ENCODE measurements at regions not wholly inside any gene's neighbourhood (a gene's known extent, or its start where the extent isn't known, plus 50 kb on each side); places are given as distances from the start of the nearest gene placed in this dataset.

DNA sequence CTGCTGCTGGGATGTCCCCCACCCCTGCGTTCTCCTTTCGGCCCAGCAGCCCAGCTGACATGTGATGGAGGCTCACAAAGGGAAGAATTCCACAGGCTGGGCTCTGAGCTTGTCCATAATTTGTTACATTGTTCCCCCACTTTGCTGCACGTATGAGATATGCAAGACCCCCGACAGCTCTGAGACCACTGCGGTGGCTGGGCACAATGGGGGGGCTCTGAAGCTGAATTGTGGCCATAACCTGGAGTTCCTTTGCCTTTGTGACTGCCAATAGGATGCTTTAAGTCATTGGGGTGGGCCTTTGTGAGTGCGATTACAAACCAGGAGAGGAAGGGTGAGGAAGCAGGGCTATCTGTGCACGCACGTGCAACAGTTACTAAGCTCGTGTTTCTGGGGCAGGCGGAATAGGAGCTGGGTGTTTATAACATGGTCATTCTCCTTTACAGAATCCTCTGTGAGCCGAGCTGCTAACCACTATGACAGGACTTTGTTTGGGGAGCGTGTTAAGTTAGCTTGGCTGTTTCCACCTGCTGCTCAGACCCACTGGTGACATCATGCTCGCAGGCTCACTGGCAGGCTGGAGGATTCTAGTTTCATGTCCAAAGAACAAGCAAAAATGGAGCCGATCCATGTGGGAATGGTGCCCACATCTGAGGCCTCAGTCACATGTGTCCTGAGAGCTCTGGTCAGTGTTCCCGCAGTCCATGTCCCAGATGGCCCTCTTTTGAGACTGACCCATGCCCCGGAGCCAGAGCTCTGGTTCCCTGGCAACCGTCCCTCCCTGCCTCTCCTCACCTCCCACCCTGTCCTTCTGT lies 208.3 kb upstream of the SALL1 start:
- Histone ChIP-seq H3K4me1 (ENCODE audit: control insufficient read depth, insufficient read depth, low read length, poor library complexity, severe bottlenecking) (no peaks in the 10 kb centered on the region), H3K27me3 (replicated peaks; ENCODE audit: control insufficient read depth, insufficient read depth, low read length, poor library complexity, severe bottlenecking) (no peaks in the 10 kb centered on the region), H3K4me3 (ENCODE audit: insufficient read depth, low read depth, low read length, poor library complexity, severe bottlenecking) (no peak overlapping the region), H3K27ac (ENCODE audit: insufficient read depth, low read length, poor library complexity, severe bottlenecking) (no peak overlapping the region), H3K36me3 (ENCODE audit: control insufficient read depth, insufficient read depth, low read length) (no peaks in the 10 kb centered on the region), H3K9me3 (ENCODE audit: control insufficient read depth, low read length) (no peaks in the 10 kb centered on the region)
- DNase-seq, result no peak

DNA sequence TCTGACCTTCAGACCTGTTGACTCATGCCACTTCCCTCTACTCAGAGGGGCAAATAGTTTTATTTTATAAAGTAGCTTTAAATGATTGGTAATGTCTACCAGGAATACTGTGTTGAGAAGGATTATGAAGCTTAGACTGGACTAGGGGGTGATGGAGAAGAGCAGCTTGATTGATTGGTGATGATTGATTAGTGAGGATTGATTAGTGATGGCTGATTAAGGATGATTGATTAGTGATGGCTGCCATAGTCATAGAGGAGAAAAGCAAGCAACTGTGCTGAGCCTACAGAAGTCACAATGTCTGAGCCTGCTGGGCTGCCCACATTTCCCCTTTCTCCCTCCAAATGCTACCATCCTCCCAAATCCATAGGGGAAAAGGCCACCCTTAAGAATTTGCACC lies 206.8 kb upstream of the SALL1 start:
- H3K36me3 ChIP-seq (ENCODE audit: control insufficient read depth, insufficient read depth, low read length), result no peaks in the 10 kb centered on the region
- no peak overlapping the region for H3K27ac ChIP-seq (ENCODE audit: insufficient read depth, low read length, poor library complexity, severe bottlenecking)
- H3K27me3 ChIP-seq (replicated peaks; ENCODE audit: control insufficient read depth, insufficient read depth, low read length, poor library complexity, severe bottlenecking), result no peaks in the 10 kb centered on the region
- H3K9me3 ChIP-seq (ENCODE audit: control insufficient read depth, low read length), result no peaks in the 10 kb centered on the region
- H3K4me1 ChIP-seq (ENCODE audit: control insufficient read depth, insufficient read depth, low read length, poor library complexity, severe bottlenecking), result no peaks in the 10 kb centered on the region
- H3K4me3 ChIP-seq (ENCODE audit: insufficient read depth, low read depth, low read length, poor library complexity, severe bottlenecking), result no peak overlapping the region
- no peak for DNase-seq

DNA sequence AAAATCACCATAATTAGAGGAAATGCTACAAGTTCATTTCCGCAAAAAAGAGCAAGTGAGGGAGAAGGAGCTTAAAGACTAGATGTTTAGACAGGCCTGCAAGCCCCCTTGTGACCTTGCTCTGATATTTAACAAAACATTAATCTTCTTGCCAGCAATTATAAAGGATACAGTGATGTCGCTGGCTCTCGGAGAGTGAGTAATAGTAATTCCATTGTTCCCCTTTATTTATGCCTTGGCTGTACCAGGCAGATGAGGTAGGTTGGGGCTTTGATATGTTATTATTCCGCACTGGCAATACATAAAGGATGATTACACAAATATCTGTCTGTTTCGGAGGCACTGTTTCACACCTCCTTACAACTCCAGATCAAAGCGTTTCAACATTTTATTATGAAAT lies 204.8 kb upstream of the SALL1 start:
- no peak for DNase-seq
- Histone ChIP-seq H3K4me3 (ENCODE audit: insufficient read depth, low read depth, low read length, poor library complexity, severe bottlenecking) (no peak overlapping the region), H3K27ac (ENCODE audit: insufficient read depth, low read length, poor library complexity, severe bottlenecking) (no peak overlapping the region), H3K4me1 (ENCODE audit: control insufficient read depth, insufficient read depth, low read length, poor library complexity, severe bottlenecking) (no peaks in the 10 kb centered on the region), H3K36me3 (ENCODE audit: control insufficient read depth, insufficient read depth, low read length) (no peaks in the 10 kb centered on the region), H3K27me3 (replicated peaks; ENCODE audit: control insufficient read depth, insufficient read depth, low read length, poor library complexity, severe bottlenecking) (no peaks in the 10 kb centered on the region), H3K9me3 (ENCODE audit: control insufficient read depth, low read length) (no peaks in the 10 kb centered on the region)

DNA sequence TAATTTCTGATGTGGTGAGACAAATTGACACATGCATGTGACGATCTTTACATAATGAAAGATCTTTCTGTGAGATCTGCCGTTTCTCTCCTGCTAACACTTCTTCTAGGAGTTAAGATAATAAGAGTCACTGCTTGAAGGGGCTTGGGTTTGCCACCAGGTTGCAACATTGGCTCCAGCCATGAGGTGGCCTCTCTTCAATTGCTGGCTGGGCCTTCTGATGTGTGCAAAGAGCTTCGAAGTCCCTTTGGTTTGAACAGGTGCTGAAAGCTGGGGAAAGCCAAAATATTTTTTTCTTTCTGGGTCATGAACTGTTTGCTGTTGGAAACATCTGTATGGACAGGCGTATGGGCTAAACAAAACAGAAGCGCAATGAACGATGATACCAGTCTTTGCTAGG lies 204.1 kb upstream of the SALL1 start:
- Histone ChIP-seq H3K27me3 (replicated peaks; ENCODE audit: control insufficient read depth, insufficient read depth, low read length, poor library complexity, severe bottlenecking) (no peaks in the 10 kb centered on the region), H3K36me3 (ENCODE audit: control insufficient read depth, insufficient read depth, low read length) (no peaks in the 10 kb centered on the region), H3K4me1 (ENCODE audit: control insufficient read depth, insufficient read depth, low read length, poor library complexity, severe bottlenecking) (no peaks in the 10 kb centered on the region), H3K9me3 (ENCODE audit: control insufficient read depth, low read length) (no peaks in the 10 kb centered on the region), H3K27ac (ENCODE audit: insufficient read depth, low read length, poor library complexity, severe bottlenecking) (no peak overlapping the region), H3K4me3 (ENCODE audit: insufficient read depth, low read depth, low read length, poor library complexity, severe bottlenecking) (no peak overlapping the region)
- DNase-seq, result no peak

DNA sequence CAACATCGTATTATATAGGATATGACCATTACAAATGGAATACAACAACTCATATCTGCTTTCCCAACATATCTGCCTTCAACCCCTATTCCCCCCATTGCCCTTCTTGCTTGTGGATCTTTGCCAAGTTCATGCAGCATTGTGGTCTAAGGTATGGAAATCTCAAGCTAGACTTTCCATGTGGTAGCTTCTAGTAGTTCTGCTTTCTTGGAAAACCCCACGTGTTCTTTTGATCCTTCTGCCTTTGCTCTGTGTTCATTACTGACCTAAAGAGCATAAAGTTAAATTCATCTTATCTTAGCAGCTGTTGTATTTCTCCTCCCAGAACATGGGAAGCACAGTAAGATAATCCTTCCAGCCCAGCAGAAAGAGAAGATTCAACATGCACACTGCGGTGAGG lies 202.0 kb upstream of the SALL1 start:
- Histone ChIP-seq H3K4me3 (ENCODE audit: insufficient read depth, low read depth, low read length, poor library complexity, severe bottlenecking) (no peak overlapping the region), H3K27me3 (replicated peaks; ENCODE audit: control insufficient read depth, insufficient read depth, low read length, poor library complexity, severe bottlenecking) (no peaks in the 10 kb centered on the region), H3K27ac (ENCODE audit: insufficient read depth, low read length, poor library complexity, severe bottlenecking) (no peak overlapping the region), H3K4me1 (ENCODE audit: control insufficient read depth, insufficient read depth, low read length, poor library complexity, severe bottlenecking) (no peaks in the 10 kb centered on the region), H3K9me3 (ENCODE audit: control insufficient read depth, low read length) (no peaks in the 10 kb centered on the region), H3K36me3 (ENCODE audit: control insufficient read depth, insufficient read depth, low read length) (no peaks in the 10 kb centered on the region)
- no peak for DNase-seq

DNA sequence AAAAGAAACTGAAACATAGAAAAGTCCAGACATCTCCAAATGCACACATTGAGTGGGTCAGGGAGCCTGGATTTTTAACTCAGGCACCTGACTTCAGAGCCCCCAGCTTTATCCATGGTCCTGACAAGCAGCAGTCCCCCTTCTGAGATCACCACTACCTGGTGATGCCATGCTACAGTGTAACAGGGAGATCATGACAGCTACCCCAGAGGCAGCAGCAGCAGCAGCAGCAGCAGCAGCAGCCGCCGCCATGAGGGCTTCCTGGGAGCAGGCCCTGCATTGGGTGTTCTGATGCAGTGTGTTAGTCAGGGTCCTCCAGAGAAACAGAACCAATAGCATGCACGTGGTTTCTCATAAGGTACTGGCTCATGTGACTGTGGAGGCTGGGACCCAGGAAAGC lies 198.6 kb upstream of the SALL1 start:
- no peak for DNase-seq

DNA sequence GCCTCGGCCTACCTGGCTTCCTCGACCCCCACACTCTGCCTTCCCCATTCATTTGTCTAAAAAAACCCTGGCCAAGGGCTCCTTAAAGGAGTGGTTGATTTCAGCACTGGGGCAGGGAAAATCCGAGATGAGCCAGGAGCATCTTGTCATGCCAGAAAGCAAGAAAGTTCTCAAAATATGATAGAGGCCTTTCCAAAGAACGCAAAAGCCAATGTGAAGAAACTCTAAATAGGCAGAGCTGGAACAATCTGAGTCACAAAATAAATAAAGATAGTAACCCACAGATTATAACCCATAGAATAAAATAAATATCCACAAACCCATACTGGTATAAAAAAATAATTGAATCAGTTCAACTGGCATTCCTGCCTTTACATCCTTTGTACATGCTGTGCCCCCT lies 192.3 kb upstream of the SALL1 start:
- H3K27ac ChIP-seq (ENCODE audit: insufficient read depth, low read length, poor library complexity, severe bottlenecking), result no peak overlapping the region
- DNase-seq, result no peak

More for the DNA sequence above, 198.6 kb upstream of the SALL1 start:
- Histone ChIP-seq H3K4me3 (ENCODE audit: insufficient read depth, low read depth, low read length, poor library complexity, severe bottlenecking) (no peak overlapping the region), H3K27ac (ENCODE audit: insufficient read depth, low read length, poor library complexity, severe bottlenecking) (no peak overlapping the region), H3K4me1 (ENCODE audit: control insufficient read depth, insufficient read depth, low read length, poor library complexity, severe bottlenecking) (no peaks in the 10 kb centered on the region), H3K27me3 (replicated peaks; ENCODE audit: control insufficient read depth, insufficient read depth, low read length, poor library complexity, severe bottlenecking) (no peaks in the 10 kb centered on the region), H3K9me3 (ENCODE audit: control insufficient read depth, low read length) (no peaks in the 10 kb centered on the region), H3K36me3 (ENCODE audit: control insufficient read depth, insufficient read depth, low read length) (no peaks in the 10 kb centered on the region)

DNA sequence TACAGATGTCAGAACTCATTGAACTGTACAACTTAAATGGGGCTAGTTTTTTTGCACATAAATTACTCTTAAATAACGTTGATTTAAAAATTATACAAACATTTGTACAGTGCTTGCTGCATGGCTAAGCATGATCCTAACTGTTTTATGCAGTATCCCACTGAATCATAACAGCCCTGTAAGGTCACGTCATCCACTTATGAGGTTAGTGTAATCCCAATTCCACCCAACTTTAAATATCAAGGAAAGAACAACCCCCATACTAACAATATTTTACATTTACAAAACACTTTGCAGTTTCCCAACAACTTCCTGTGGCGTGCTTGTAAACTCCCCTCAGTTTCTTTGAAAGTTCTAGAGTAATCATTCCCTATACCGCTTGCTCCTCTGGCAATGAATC lies 190.1 kb upstream of the SALL1 start:
- Histone ChIP-seq H3K4me1 (ENCODE audit: control insufficient read depth, insufficient read depth, low read length, poor library complexity, severe bottlenecking) (no peaks in the 10 kb centered on the region), H3K36me3 (ENCODE audit: control insufficient read depth, insufficient read depth, low read length) (no peaks in the 10 kb centered on the region), H3K27me3 (replicated peaks; ENCODE audit: control insufficient read depth, insufficient read depth, low read length, poor library complexity, severe bottlenecking) (no peaks in the 10 kb centered on the region), H3K4me3 (ENCODE audit: insufficient read depth, low read depth, low read length, poor library complexity, severe bottlenecking) (no peak overlapping the region), H3K9me3 (ENCODE audit: control insufficient read depth, low read length) (no peaks in the 10 kb centered on the region), H3K27ac (ENCODE audit: insufficient read depth, low read length, poor library complexity, severe bottlenecking) (no peak overlapping the region)
- no peak for DNase-seq

More for the DNA sequence above, 192.3 kb upstream of the SALL1 start:
- Histone ChIP-seq H3K4me1 (ENCODE audit: control insufficient read depth, insufficient read depth, low read length, poor library complexity, severe bottlenecking) (no peaks in the 10 kb centered on the region), H3K36me3 (ENCODE audit: control insufficient read depth, insufficient read depth, low read length) (no peaks in the 10 kb centered on the region), H3K9me3 (ENCODE audit: control insufficient read depth, low read length) (no peaks in the 10 kb centered on the region), H3K27me3 (replicated peaks; ENCODE audit: control insufficient read depth, insufficient read depth, low read length, poor library complexity, severe bottlenecking) (no peaks in the 10 kb centered on the region), H3K4me3 (ENCODE audit: insufficient read depth, low read depth, low read length, poor library complexity, severe bottlenecking) (no peak overlapping the region)

DNA sequence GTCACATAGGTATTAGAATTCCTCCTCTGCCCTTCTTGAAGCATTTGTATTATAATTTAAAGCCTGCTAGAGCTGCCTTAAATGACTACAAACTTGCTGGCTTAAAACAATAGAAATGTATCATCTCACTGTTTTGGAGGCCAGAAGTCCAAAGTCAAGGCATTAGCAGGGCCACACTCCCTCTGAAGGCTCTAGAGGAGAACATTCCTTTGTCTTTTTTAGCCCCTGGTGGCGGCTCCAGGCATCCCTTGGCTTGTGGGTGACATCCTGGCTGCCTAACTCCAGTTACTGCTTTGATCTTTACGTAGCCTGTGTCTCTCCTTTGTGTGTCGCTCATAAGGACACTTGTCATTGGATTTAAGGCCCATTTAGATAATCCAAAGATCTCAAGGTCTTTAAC lies 186.6 kb upstream of the SALL1 start:
- H3K9me3 ChIP-seq (ENCODE audit: control insufficient read depth, low read length), result no peaks in the 10 kb centered on the region
- no peaks in the 10 kb centered on the region for H3K4me1 ChIP-seq (ENCODE audit: control insufficient read depth, insufficient read depth, low read length, poor library complexity, severe bottlenecking)
- no peaks in the 10 kb centered on the region for H3K27me3 ChIP-seq (replicated peaks; ENCODE audit: control insufficient read depth, insufficient read depth, low read length, poor library complexity, severe bottlenecking)
- no peaks in the 10 kb centered on the region for H3K36me3 ChIP-seq (ENCODE audit: control insufficient read depth, insufficient read depth, low read length)
- H3K27ac ChIP-seq (ENCODE audit: insufficient read depth, low read length, poor library complexity, severe bottlenecking), result no peak overlapping the region
- no peak overlapping the region for H3K4me3 ChIP-seq (ENCODE audit: insufficient read depth, low read depth, low read length, poor library complexity, severe bottlenecking)
- DNase-seq, result no peak

DNA sequence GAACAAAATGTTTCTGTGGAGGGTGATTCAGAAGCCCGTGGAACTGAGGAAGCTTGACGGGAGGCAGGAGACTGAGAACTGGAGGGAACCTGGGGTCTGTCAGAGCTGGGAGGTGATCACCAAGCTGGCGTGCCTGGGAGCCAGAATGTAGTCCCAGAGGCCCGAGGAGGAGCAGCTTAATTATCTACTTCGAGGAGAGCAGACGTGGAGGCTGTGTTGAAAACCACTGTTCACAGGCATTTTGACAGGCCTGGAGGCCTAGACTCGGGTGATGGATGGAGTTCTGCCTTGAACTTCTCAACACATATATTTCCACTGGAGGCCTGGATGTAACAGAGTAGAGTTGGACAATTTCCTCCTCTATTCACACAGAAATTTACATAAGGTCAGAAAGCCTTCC lies 177.7 kb upstream of the SALL1 start:
- H3K27ac ChIP-seq (ENCODE audit: insufficient read depth, low read length, poor library complexity, severe bottlenecking), result no peak overlapping the region
- no peaks in the 10 kb centered on the region for H3K36me3 ChIP-seq (ENCODE audit: control insufficient read depth, insufficient read depth, low read length)
- no peaks in the 10 kb centered on the region for H3K27me3 ChIP-seq (replicated peaks; ENCODE audit: control insufficient read depth, insufficient read depth, low read length, poor library complexity, severe bottlenecking)
- no peaks in the 10 kb centered on the region for H3K4me1 ChIP-seq (ENCODE audit: control insufficient read depth, insufficient read depth, low read length, poor library complexity, severe bottlenecking)
- H3K4me3 ChIP-seq (ENCODE audit: insufficient read depth, low read depth, low read length, poor library complexity, severe bottlenecking), result no peak overlapping the region
- no peak for DNase-seq
- H3K9me3 ChIP-seq (ENCODE audit: control insufficient read depth, low read length), result no peaks in the 10 kb centered on the region

Measured in effector memory CD4-positive, alpha-beta T cell (primary cell).